22Rv1 (cell line): ENCODE measurements at regions not wholly inside any gene's neighbourhood (a gene's known extent, or its start where the extent isn't known, plus 50 kb on each side); places are given as distances from the start of the nearest gene placed in this dataset.

Source experiments
- ZFX ChIP-seq: fragments of 450-650 bp; IDR thresholded peaks from 2 replicates; pipeline ENCODE4 v1.6.1; 2017; ENCODE audit warnings: antibody characterized with exemption, borderline replicate concordance
- TF ChIP-seq, protein P1 (sequence below): fragments of 450-650 bp; IDR thresholded peaks from 2 replicates; pipeline ENCODE4 v1.5.1; 2017; ENCODE audit warnings: mild to moderate bottlenecking

DNA sequence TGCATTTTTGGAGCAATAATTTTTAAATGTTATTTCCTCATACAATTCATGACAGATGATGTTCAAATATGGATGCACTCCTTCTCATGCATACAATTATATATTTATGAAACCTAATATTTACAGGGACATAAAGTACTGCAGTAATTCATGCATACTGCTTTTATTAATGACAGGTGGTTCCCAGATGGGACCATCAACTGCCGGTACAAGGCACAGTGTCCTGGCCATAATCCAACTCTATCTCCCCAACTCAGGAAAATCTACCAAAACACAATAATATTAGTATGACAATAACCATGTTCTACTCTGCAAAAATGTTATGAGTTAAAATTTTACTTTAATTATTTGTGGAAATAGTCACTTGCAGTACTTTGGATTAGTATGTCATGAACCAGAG lies 77.8 kb downstream of the VIP start:
- TF ChIP-seq, protein P1, sequence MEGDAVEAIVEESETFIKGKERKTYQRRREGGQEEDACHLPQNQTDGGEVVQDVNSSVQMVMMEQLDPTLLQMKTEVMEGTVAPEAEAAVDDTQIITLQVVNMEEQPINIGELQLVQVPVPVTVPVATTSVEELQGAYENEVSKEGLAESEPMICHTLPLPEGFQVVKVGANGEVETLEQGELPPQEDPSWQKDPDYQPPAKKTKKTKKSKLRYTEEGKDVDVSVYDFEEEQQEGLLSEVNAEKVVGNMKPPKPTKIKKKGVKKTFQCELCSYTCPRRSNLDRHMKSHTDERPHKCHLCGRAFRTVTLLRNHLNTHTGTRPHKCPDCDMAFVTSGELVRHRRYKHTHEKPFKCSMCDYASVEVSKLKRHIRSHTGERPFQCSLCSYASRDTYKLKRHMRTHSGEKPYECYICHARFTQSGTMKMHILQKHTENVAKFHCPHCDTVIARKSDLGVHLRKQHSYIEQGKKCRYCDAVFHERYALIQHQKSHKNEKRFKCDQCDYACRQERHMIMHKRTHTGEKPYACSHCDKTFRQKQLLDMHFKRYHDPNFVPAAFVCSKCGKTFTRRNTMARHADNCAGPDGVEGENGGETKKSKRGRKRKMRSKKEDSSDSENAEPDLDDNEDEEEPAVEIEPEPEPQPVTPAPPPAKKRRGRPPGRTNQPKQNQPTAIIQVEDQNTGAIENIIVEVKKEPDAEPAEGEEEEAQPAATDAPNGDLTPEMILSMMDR: no peak
- TF ChIP-seq ZFX: no peak
